HCT116 (cell line): ENCODE measurements at regions not wholly inside any gene's neighbourhood (a gene's known extent, or its start where the extent isn't known, plus 50 kb on each side); places are given as distances from the start of the nearest gene placed in this dataset.

Source experiments
- ATAC-seq: fragments of 200-7000 bp; cut with Tn5 transposase; 2 replicates; pipeline ENCODE4 v1.9.1; 2020; ENCODE audit warnings: mild to moderate bottlenecking, moderate library complexity
- BruUV-seq: library from RNA; stranded (reverse); fragments of 400-500 nt; replicated peaks from 2 replicates; lab custom pipeline; 2021; lab: Mats Ljungman, UMichigan
- CTCF ChIA-PET: fragments of 300-600 bp; sonication (Branson Sonifier 250); formaldehyde crosslinking; loops from one replicate; lab custom pipeline; 2021; ENCODE audit warnings: antibody characterized with exemption; lab: Charles Lee
- POLR2A ChIA-PET: fragments of 300-600, 350-600 bp; sonication (Branson Sonifier 250); formaldehyde crosslinking; loops from one replicate; lab custom pipeline; 2021; ENCODE audit warnings: antibody characterized with exemption; lab: Charles Lee
- RAD21 ChIA-PET, 2 experiments: fragments of 300-600 bp; sonication (Branson Sonifier 250); formaldehyde crosslinking; loops; one replicate each; lab custom pipeline; 2023; ENCODE audit warnings: low total read pairs in 2 of 2; ENCODE audit not compliant: uncharacterized antibody in 2 of 2, unreplicated experiment in 2 of 2, low non-redundant PET in 1 of 2; lab: Charles Lee
- DNase-seq: peaks from one replicate; pipeline ENCODE4 v3.0.0-alpha.2; 2010; ENCODE audit warnings: low read depth, low spot score
- H2AFZ ChIP-seq: fragments of 200-600 bp; shearing (Covaris generic), sonication (generic); 2 replicates; pipeline ENCODE4 v1.6.1; 2017; ENCODE audit warnings: low read depth, mixed run types, mixed read lengths, antibody characterized with exemption, low read length; ENCODE audit not compliant: poor library complexity, severe bottlenecking
- H3K27ac ChIP-seq: 2 replicates; pipeline ENCODE4 v1.5.1; 2012; ENCODE audit warnings: low read depth, low read length
- H3K27me3 ChIP-seq: fragments of 200-600 bp; sonication (generic); 2 replicates; pipeline ENCODE4 v1.6.1; 2016; ENCODE audit warnings: mixed run types, low read length, mixed read lengths; ENCODE audit not compliant: insufficient read depth
- H3K36me3 ChIP-seq, 2 experiments: fragments of 200-500 bp in 1 of 2; fragments of 200-600 bp in 1 of 2; sonication (Bioruptor generic) in 1 of 2; sonication (generic) in 1 of 2; 2 replicates each; pipeline versions ENCODE4 v1.5.1 to v1.6.1; 2014 to 2016; ENCODE audit warnings: low read length in 2 of 2, inconsistent platforms in 1 of 2, mixed read lengths in 1 of 2, mixed run types in 1 of 2; ENCODE audit not compliant: insufficient read depth in 2 of 2, control insufficient read depth in 1 of 2
- H3K4me1 ChIP-seq, 2 experiments: fragments of 200-600 bp in 1 of 2; sonication (generic) in 1 of 2; 2 replicates each; pipeline versions ENCODE4 v1.5.1 to v1.6.1; 2012 to 2017; ENCODE audit warnings: low read length in 2 of 2, inconsistent platforms in 1 of 2, mild to moderate bottlenecking in 1 of 2, mixed read lengths in 1 of 2, mixed run types in 1 of 2, moderate library complexity in 1 of 2; ENCODE audit not compliant: insufficient read depth in 2 of 2, control insufficient read depth in 1 of 2
- H3K4me2 ChIP-seq: fragments of 200-600 bp; sonication (generic); 2 replicates; pipeline ENCODE4 v1.6.1; 2017; ENCODE audit warnings: mixed run types, low read length, mixed read lengths
- H3K4me3 ChIP-seq, 2 experiments: fragments of 200-600 bp in 1 of 2; sonication (generic) in 1 of 2; replicated peaks in 1 of 2; 2 replicates each; pipeline ENCODE4 v1.5.1; 2011 to 2016; ENCODE audit warnings: low read length in 2 of 2, control low read depth in 1 of 2, low read depth in 1 of 2, mild to moderate bottlenecking in 1 of 2, mixed read lengths in 1 of 2, mixed run types in 1 of 2
- H3K79me2 ChIP-seq: fragments of 200-600 bp; sonication (generic); 2 replicates; pipeline ENCODE4 v1.6.1; 2017; ENCODE audit warnings: mild to moderate bottlenecking, mixed run types, low read length, moderate library complexity, mixed read lengths; ENCODE audit not compliant: insufficient read depth
- H3K9ac ChIP-seq: fragments of 200-600 bp; sonication (generic); 2 replicates; pipeline ENCODE4 v1.6.1; 2016; ENCODE audit warnings: low read length, mixed read lengths
- H3K9me2 ChIP-seq: fragments of 200-600 bp; sonication (generic), shearing (Covaris generic); 2 replicates; pipeline ENCODE4 v1.6.1; 2017; ENCODE audit warnings: mixed run types, mild to moderate bottlenecking, moderate library complexity; ENCODE audit not compliant: insufficient read depth
- H3K9me3 ChIP-seq, 2 experiments: fragments of 200-500 bp in 1 of 2; fragments of 200-600 bp in 1 of 2; sonication (Bioruptor generic) in 1 of 2; sonication (generic) in 1 of 2; 2 replicates each; pipeline ENCODE4 v1.6.1; 2014 to 2017; ENCODE audit warnings: low read length in 2 of 2, mixed read lengths in 2 of 2, inconsistent platforms in 1 of 2, low read depth in 1 of 2, mild to moderate bottlenecking in 1 of 2, mixed run types in 1 of 2, moderate library complexity in 1 of 2; ENCODE audit not compliant: control insufficient read depth in 1 of 2, insufficient read depth in 1 of 2
- H4K20me1 ChIP-seq: fragments of 200-600 bp; sonication (generic), shearing (Covaris generic); 2 replicates; pipeline ENCODE4 v1.6.1; 2017; ENCODE audit warnings: mixed run types, mild to moderate bottlenecking, moderate library complexity; ENCODE audit not compliant: insufficient read depth
- ATF3 ChIP-seq: IDR thresholded peaks from 2 replicates; pipeline ENCODE4 v1.6.1; 2012
- FOSL1 ChIP-seq: IDR thresholded peaks from 2 replicates; pipeline ENCODE4 v1.6.1; 2012; ENCODE audit warnings: low read depth
- POLR2A ChIP-seq: IDR thresholded peaks from 2 replicates; pipeline ENCODE4 v1.7.0; 2011; ENCODE audit warnings: borderline replicate concordance; ENCODE audit not compliant: insufficient read depth, insufficient read length; ENCODE audit errors: extremely low read depth
- SP1 ChIP-seq: IDR thresholded peaks from 2 replicates; pipeline ENCODE4 v1.6.1; 2012; ENCODE audit warnings: low read depth
- TCF7L2 ChIP-seq: IDR thresholded peaks from 2 replicates; pipeline ENCODE4 v1.7.0; 2011; ENCODE audit warnings: borderline replicate concordance, inconsistent platforms; ENCODE audit not compliant: insufficient read depth, insufficient read length; ENCODE audit errors: extremely low read depth
- YY1 ChIP-seq: IDR thresholded peaks from 2 replicates; pipeline ENCODE4 v1.6.1; 2011; ENCODE audit warnings: low read length, low read depth, moderate library complexity, mild to moderate bottlenecking; ENCODE audit not compliant: insufficient replicate concordance; ENCODE audit errors: extremely low read depth
- intact Hi-C: fragments of 100-400 bp; cut with micrococcal nuclease; formaldehyde crosslinking; loops from 2 replicates; pipeline ENCODE4 v1.10.0; 2022
- TF ChIP-seq, protein P1 (sequence below): IDR thresholded peaks from 2 replicates; pipeline ENCODE4 v1.6.1; 2012

DNA sequence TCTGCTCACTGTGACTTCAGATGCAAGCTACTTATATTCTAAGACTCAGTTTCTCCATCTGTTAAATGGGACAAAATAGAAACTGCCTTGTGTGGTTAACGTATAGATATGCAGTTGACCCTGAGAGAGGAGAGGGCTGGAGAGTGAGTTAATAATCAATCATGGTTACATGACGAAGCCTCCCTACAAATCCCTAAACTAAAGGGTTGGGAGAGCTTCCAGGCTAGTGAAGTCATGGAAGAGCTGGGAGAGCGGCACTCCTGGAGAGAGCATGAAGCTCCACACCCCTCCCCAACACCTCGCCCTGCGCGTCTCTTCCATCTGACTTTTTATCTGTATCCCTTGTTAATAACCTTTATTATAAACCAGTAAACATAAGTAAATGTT, 138.5 kb upstream of the FAM9B start:
- ChIA-PET CTCF (no interaction called here), RAD21 (no interaction called here), POLR2A (no interaction called here)
- Histone ChIP-seq H3K9me2 (no peaks in the 10 kb centered on the region), H3K27ac (no peak overlapping the region), H3K79me2 (no peaks in the 10 kb centered on the region), H3K9ac (no peak overlapping the region), H3K4me2 (no peak overlapping the region), H4K20me1 (no peaks in the 10 kb centered on the region), H3K4me3 (no peak overlapping the region), H2AFZ (no peak overlapping the region), H3K27me3 (no peaks in the 10 kb centered on the region), H3K9me3 (no peaks in the 10 kb centered on the region), H3K4me1 (no peaks in the 10 kb centered on the region), H3K36me3 (no peaks in the 10 kb centered on the region)
- no peak for ATAC-seq
- DNase-seq = no peak
- no peak for TF ChIP-seq TCF7L2
- BruUV-seq = no TSS peak
- intact Hi-C loops = no loop called here

- H3K27ac ChIP-seq = no peak overlapping the region
- no peaks in the 10 kb centered on the region for H3K36me3 ChIP-seq
- no TSS peak for BruUV-seq
- no peak overlapping the region for H3K4me2 ChIP-seq
- POLR2A ChIA-PET = no interaction called here
- no peaks in the 10 kb centered on the region for H4K20me1 ChIP-seq
- TF ChIP-seq ATF3 (no peak), FOSL1 (no peak), SP1 (no peak), POLR2A (no peak), YY1 (no peak)
- TF ChIP-seq, protein P1, sequence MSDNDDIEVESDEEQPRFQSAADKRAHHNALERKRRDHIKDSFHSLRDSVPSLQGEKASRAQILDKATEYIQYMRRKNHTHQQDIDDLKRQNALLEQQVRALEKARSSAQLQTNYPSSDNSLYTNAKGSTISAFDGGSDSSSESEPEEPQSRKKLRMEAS = no peak
- TF ChIP-seq, all 23 proteins: peak for 0
- ATAC-seq = no peak
- H3K9ac ChIP-seq = no peak overlapping the region
- H3K4me1 ChIP-seq = no peaks in the 10 kb centered on the region
- intact Hi-C loops = no loop called here
- ChIA-PET CTCF (no interaction called here), RAD21 (no interaction called here)
- H3K79me2 ChIP-seq = no peaks in the 10 kb centered on the region
- no peak overlapping the region for H2AFZ ChIP-seq
- H3K27me3 ChIP-seq = no peaks in the 10 kb centered on the region
- no peak for DNase-seq
- no peaks in the 10 kb centered on the region for H3K9me3 ChIP-seq
- H3K4me3 ChIP-seq = no peak overlapping the region
- H3K9me2 ChIP-seq = no peaks in the 10 kb centered on the region
Measured at GRCh38 chrX:9180623-9181022, 146.7 kb upstream of the FAM9B start.
